ENCODE measurements at regions not wholly inside any gene's neighbourhood (a gene's known extent, or its start where the extent isn't known, plus 50 kb on each side); places are given as distances from the start of the nearest gene placed in this dataset.

DNA sequence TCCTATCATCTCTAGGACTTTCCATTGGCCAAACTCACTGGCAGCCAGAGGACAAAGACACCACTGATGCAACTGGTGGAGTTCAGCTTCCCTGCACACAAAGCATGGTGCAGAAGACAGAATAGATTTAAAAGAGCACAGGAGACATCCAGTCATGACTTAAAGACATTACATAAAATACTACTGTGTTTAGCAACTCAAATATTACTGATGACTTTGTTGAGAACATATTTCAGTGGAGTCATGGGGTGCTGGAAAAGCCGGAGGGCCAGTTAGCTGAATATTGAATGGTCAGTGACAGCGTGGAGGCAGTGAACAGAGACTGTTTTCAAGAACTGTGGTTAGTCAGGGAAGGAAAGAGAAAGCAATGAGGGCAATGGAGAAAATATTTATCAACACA lies 296.3 kb upstream of the NRP1 start:
- TF ChIP-seq, protein P1, sequence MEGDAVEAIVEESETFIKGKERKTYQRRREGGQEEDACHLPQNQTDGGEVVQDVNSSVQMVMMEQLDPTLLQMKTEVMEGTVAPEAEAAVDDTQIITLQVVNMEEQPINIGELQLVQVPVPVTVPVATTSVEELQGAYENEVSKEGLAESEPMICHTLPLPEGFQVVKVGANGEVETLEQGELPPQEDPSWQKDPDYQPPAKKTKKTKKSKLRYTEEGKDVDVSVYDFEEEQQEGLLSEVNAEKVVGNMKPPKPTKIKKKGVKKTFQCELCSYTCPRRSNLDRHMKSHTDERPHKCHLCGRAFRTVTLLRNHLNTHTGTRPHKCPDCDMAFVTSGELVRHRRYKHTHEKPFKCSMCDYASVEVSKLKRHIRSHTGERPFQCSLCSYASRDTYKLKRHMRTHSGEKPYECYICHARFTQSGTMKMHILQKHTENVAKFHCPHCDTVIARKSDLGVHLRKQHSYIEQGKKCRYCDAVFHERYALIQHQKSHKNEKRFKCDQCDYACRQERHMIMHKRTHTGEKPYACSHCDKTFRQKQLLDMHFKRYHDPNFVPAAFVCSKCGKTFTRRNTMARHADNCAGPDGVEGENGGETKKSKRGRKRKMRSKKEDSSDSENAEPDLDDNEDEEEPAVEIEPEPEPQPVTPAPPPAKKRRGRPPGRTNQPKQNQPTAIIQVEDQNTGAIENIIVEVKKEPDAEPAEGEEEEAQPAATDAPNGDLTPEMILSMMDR (IDR thresholded peaks at IDR 0.05): no peak
- no peak for TF ChIP-seq ZFX (IDR thresholded peaks at IDR 0.05; ENCODE audit: borderline replicate concordance)
